ENCODE measurements at regions not wholly inside any gene's neighbourhood (a gene's known extent, or its start where the extent isn't known, plus 50 kb on each side); places are given as distances from the start of the nearest gene placed in this dataset.
"Not testable (repeated sequence)": the region's sequence is repeated elsewhere in the genome, so short reads cannot be mapped to it uniquely, and the experiment has no call there.

GRCh38 chr5:43920422-43920821 lies 317.4 kb downstream of the NNT start:
- DNase-seq = no peak

- DNase-seq = no peak
Observed at GRCh38 chr5:43917925-43918324, 314.9 kb downstream of the NNT start.

DNA sequence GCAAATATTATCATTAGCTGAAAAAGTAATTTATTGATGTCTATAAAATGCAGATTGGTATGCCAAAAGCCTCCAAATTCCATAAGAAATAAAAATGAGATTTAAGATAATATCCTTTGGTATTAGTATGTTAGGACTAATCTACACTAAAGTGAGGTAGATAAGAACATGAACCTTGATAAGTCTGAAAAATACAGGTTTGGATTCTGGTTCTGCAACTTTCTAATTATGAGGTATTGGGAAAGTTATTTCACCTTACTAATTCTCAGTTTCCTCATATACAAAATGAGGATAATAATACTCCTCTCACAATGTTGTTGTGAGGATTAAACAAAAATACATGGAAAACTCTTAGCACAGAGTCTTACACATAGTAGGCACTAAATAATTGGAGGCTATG lies 300.1 kb downstream of the NNT start:
- no peak for DNase-seq

- no peak for DNase-seq
Observed at GRCh38 chr5:43900974-43901373, 298.0 kb downstream of the NNT start.

- no peak for DNase-seq
Observed at GRCh38 chr5:43895876-43896275, 292.9 kb downstream of the NNT start.

DNA sequence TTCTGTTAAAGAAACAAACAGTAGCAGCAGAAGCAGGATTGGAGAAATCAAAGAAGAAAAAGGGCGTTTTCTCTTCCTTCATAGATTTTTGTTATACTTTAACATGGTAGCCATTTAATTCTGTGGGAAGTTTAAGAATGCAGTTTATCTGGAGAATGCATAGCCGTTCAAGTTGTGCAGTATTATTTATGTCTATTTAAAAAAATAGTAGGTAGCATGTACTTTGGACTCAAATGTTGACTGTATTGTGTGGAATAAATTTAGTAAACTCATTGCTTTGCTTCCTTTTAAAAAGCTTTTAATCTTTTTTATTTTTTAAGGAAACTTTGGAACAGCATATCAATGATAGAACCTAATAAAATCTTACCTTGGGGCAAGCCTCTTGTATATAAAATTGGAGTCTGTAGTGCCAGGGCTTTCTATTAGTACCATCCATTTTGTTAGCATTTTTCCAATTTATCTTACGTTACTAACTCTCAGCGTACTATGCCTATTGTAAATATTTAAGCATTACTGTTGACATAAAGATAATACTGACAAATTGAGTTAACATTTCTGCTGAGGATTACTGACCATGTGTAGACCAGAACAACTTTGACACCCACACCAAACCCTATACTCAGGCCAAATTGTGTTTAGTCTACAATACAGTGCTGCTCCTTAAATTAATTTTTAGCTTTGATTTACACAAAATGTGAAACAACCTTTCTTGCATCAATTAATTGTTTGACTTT lies 291.1 kb downstream of the NNT start:
- DNase-seq = no peak

DNA sequence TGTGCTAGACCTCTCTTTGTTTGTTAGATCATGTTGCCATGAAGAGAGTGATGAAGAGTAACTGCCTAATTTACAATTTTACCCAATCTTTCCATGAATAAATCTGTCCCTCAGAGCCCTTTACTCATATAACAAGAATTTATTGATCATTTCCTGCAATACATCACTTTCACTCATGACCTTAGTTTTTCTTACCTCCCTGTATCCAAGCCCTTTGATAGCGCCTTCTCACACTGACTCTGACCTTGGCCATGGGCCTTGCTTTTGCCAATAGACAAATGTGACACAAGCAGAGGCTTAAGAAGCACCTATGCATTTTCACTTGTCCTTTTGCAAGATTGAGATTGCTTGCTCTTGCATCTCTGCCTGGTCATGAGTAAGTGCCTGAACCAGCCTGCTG lies 288.1 kb downstream of the NNT start:
- no peak for DNase-seq

DNA sequence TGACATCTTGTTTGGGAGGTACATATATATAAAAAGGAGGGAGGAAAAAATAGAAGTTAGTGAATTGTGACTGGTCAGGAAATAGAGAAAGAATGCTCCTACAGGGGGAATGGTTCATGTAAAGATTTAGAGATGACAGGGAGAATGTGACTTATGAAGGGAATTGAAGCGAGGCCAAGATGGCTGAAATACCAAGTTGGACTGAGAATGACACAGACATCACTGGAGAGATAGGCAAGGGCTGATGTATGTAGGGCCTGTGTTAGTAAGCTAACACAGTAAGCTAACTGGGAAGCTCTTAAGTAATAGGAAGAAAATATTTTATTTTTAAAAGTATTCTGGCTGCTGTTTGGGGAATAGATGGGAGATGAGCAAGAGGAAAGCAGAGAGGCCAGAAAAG lies 286.3 kb downstream of the NNT start:
- no peak for DNase-seq

DNA sequence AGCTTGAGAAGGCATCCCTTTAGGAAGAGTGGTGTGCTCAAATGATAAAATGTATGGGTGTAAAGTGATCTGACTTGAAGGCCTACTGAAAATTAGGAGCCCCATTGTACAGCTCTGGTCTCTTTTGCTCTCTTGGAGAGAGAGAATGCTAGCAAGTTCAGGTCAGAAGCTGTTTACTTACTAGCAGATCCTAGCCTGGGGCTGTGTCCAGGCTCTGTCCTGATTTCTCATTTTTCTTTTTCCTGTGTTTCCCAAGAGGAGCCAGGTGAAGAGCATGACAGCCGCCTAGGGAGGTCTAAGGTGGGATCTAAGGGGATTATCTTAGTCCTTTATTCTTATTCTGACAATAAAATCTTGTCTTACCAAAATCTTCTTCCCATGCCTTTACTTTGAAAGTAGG lies 272.8 kb downstream of the NNT start:
- DNase-seq = no peak

GRCh38 chr5:43874772-43875171 lies 271.8 kb downstream of the NNT start:
- no peak for DNase-seq

DNA sequence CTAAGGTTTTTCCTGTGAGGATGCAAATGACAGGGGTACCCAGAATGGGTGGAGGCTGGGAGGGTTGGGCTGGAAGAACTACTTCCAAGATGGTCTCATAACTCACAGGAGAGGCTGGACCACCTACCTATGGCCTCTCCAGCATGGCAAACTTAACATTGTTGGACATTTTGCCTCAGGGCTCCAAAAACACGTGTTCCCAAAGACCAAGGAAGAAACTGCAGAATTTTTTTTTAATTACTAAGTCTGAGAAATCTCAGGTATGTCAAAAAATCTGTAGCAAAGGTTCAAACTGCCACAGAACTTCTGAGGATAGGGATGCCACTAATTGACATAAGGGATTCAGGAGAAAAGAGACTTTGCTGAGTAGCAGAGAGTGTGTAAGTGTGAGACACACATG lies 270.8 kb downstream of the NNT start:
- DNase-seq = no peak

- no peak for DNase-seq
Observed at GRCh38 chr5:43859309-43859708, 256.3 kb downstream of the NNT start.

- no peak for DNase-seq
Observed at GRCh38 chr5:43855452-43855851, 252.5 kb downstream of the NNT start.

DNA sequence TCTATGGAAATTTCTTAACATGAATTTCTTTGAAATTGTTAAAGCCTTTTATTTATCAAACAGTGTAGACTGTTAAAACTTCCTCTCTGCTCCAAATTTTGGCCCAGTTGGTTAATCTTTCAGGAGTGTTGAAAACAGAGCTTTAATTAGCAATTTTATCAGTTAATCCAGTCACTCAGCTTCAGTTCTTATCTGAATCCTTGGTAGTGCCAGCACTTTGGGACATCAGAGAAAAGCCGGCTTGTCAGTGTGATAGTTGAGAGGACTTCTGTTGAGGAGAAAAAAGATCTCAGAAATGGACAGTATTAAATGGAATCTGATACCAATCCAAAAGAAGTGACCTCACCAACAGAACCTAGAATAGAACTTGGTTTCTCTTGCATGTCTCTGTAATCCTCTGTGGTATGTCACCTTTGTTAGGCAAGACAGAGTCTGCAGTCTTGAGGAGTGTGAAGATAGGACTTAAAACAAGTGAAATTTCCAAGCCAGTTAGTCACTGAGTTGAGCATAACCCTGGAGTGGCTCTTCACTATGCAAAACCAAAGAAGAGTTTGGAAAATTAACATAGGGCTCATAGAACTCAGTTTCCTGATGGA lies 251.8 kb downstream of the NNT start:
- DNase-seq = no peak

- DNase-seq = no peak
Observed at GRCh38 chr5:43852279-43852678, 249.3 kb downstream of the NNT start.

DNA sequence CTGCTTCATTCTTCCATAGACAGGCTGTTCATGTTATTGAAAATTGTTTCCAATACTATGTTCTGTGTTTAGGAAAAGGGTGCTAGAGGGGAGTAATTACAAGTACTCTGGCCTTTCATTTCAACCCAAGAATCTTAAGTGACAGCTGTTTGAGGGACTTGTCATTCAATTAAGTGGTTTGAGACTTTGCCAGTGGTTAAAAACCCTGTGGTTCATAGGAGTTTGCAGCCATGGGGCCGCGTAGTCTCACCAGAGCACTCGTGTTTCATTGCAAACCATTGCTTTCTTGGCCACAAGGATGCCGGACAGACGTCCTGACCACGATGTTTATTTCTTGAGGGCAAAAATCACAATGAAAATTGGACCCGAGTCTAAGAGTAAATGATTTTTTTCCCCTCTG lies 248.8 kb downstream of the NNT start:
- DNase-seq = no peak

- no peak for DNase-seq
Observed at GRCh38 chr5:43840424-43841125, 237.6 kb downstream of the NNT start.

DNA sequence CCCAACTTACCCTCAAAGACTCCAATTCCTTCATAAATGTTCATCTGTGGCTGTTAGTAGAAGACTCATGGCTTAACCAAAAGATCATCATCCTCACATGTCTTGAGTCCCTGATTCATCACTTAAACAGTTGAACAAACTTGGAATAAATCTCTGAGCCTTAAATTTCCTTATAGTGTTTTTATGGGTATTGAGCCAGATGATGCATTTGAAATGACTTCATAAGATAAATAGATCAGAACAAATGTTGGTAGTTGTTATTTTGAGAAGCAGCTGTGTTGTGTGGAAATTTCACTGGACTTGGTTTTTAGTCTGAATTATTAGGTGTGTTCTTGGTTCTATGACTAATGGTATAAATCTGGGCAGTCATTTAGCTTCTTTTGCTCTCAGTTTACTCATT lies 236.2 kb downstream of the NNT start:
- DNase-seq = no peak

DNA sequence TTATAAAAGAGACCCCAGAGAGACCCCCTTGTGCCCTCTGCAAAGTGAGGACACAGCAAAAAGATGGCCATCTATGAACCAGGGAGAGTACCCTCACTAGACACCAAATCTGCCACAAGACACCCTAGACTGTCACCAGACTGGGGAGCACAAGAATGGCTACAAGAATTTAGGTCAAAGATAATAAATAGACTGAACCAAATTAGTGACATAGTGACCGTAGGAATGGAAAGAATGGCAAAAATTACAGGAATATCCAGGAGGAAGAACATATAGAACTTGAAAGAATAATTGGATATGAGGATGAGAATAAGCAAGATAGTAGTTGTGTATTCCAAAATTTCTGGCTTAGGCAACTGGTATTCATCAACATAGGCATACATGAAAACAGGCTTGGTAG lies 235.0 kb downstream of the NNT start:
- DNase-seq = no peak

DNA sequence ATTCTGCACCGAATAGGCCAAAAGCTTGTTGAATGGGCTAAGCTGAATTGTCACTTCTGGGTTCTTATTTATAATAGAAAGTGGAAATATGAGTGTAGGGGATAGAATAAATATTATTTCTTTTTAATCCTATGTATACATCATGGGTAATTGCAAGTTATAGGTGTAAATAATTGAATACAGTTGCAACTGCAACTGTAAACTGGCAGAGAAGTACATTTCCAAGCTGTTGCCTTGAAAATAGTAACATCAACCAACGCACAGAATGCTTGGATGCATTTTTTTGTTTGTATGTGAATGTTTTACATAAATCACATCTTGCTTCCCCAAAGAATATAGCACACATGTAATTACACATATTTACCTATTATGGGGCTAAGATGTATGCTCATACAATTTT lies 234.1 kb downstream of the NNT start:
- DNase-seq = no peak

DNA sequence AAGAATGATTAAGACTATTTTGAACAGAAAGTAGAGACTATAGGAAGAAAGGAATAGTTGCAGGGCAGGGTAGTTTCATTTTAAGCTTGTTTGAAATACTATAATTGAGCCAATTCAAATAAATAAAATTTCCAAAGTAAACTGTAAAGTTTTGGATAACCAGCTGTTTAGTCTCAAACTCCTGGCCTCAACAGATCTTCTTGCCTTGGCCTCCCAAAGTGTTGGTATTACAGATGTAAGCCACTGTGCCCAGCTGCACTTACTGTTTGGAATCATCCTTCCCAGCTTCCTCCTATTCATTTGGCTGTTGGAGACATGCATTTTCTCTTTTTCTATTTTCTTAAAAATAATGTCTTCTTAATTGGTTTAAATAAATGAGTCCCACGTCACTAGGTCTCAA lies 231.0 kb downstream of the NNT start:
- DNase-seq = no peak

DNA sequence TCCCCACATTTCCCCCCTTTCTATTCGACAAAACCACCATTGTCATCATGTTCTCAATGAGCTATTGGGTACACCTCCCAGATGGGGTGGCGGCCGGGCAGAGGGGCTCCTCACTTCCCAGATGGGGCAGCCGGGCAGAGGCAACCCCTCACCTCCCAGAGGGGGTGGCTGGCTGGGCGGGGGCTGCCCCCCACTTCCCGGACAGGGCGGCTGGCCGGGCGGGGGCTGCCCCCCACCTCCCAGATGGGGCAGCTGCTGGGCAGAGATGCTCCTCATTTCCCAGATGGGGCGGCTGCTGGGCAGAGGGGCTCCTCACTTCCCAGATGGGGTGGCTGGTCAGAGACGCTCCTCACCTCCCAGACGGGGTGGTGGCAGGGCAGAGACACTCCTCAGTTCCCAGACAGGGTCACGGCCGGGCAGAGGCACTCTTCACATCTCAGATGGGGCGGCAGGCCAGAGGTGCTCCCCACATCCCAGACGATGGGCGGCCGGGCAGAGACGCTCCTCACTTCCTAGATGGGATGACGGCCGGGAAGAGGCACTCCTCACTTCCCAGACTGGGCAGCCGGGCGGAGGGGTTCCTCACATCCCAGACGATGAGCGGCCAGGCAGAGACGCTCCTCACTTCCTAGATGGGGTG lies 221.5 kb downstream of the NNT start:
- DNase-seq = not testable (repeated sequence)

GRCh38 chr5:43818394-43818793 lies 215.4 kb downstream of the NNT start:
- not testable (repeated sequence) for DNase-seq

DNA sequence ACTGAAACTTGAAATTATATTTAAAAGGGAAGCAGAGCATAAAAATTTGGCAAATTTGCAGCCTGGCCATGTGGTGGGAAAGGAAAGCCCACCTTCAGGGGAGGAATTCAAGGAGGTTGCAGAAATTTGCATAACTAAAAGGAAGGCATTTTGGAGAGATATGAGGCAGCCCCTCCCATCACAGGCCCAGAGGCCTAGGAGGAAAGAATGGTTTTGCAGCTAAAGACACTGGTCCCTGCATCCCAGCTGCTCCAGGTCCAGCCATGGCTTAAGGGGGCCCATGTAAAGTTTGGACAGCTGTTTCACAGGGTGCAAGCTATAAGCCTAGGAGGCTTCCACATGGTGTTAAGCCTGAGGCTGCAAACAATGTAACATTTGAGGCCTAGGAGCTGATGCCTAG lies 212.5 kb downstream of the NNT start:
- no peak for DNase-seq

All from eye (tissue), 1 donor.